IMR-90 (cell line): ENCODE measurements at regions not wholly inside any gene's neighbourhood (a gene's known extent, or its start where the extent isn't known, plus 50 kb on each side); places are given as distances from the start of the nearest gene placed in this dataset.

ENCODE experiments used
- CEBPB ChIP-seq: IDR thresholded peaks from 2 replicates; pipeline ENCODE4 v1.6.1; 2012; ENCODE audit warnings: low read depth, low read length, improper control_type of control experiment
- CTCF ChIP-seq: conservative IDR thresholded peaks from 2 replicates; pipeline ENCODE4 v1.5.1; 2012; ENCODE audit warnings: mild to moderate bottlenecking, low read depth, low read length, improper control_type of control experiment
- POLR2A ChIP-seq: IDR thresholded peaks from 2 replicates; pipeline ENCODE4 v1.6.1; 2012; ENCODE audit warnings: mild to moderate bottlenecking, low read depth, low read length
- RAD21 ChIP-seq: IDR thresholded peaks from 2 replicates; pipeline ENCODE4 v1.6.1; 2012; ENCODE audit warnings: low read length, improper control_type of control experiment

GRCh38 chr1:42040159-42040558, 113.1 kb upstream of the GUCA2B start:
- no peak for TF ChIP-seq CTCF
- TF ChIP-seq RAD21 = no peak
- TF ChIP-seq POLR2A = no peak
- no peak for TF ChIP-seq CEBPB
